Right atrium auricular region (tissue), 2 donors: ENCODE measurements at regions not wholly inside any gene's neighbourhood (a gene's known extent, or its start where the extent isn't known, plus 50 kb on each side); places are given as distances from the start of the nearest gene placed in this dataset.

Experiments
- DNase-seq: peaks from one replicate; pipeline ENCODE4 v3.0.0-alpha.2; 2019; ENCODE audit warnings: low spot score
- H3K27ac ChIP-seq, 2 donors: fragments of 200-600 bp; sonication (generic); 1 replicate in 1 of 2; 2 replicates in 1 of 2; pipeline ENCODE4 v1.5.1; 2016 to 2019
- H3K27me3 ChIP-seq, 2 donors: fragments of 200-600 bp; sonication (generic); one replicate each; pipeline versions ENCODE4 v1.5.1 to v1.6.0; 2017 to 2019
- H3K36me3 ChIP-seq: fragments of 200-600 bp; sonication (generic); one replicate; pipeline ENCODE4 v1.5.1; 2016
- H3K4me1 ChIP-seq, 2 donors: fragments of 200-600 bp; sonication (generic); one replicate each; pipeline versions ENCODE4 v1.5.1 to v1.6.0; 2017 to 2019
- H3K4me3 ChIP-seq, 2 donors: fragments of 200-600 bp; sonication (generic); 1 replicate in 1 of 2; 2 replicates in 1 of 2; pipeline ENCODE4 v1.5.1; 2017 to 2019; ENCODE audit warnings: mild to moderate bottlenecking in 1 of 2, moderate library complexity in 1 of 2
- H3K9me3 ChIP-seq, 2 donors: fragments of 200-600 bp; sonication (generic); one replicate each; pipeline ENCODE4 v1.5.1; 2019
- TF ChIP-seq, protein P1 (sequence below), 2 donors: fragments of 200-600 bp; sonication (generic); IDR thresholded peaks; one replicate each; pipeline ENCODE4 v1.5.1; 2019; ENCODE audit warnings: antibody characterized with exemption in 2 of 2

DNA sequence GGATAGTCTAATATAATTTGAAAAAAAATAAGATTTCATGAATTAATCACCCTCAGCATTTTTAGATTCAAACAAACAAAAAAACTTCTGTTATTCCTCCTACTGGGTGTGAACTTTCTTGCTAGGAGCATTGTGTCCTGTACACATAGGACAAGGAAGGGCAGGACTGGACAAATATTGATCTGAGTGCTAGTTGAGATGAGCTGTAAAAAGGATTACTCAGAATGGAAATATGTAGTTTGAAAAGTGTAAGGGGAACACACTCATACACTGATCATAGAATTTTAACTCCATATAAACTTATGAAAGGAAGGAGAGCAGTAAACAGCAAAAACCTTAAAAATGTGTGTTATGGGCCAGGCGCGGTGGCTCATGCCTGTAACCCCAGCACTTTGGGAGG, 156.5 kb upstream of the ZNF648 start:
- Histone ChIP-seq H3K36me3 (no peaks in the 10 kb centered on the region), H3K4me3 (no peak overlapping the region), H3K9me3 (peaks cover 0 to 6% of the 10 kb centered on the region in 2 donors), H3K27ac (no peak overlapping the region), H3K4me1 (no peaks in the 10 kb centered on the region), H3K27me3 (no peaks in the 10 kb centered on the region)
- TF ChIP-seq, protein P1, sequence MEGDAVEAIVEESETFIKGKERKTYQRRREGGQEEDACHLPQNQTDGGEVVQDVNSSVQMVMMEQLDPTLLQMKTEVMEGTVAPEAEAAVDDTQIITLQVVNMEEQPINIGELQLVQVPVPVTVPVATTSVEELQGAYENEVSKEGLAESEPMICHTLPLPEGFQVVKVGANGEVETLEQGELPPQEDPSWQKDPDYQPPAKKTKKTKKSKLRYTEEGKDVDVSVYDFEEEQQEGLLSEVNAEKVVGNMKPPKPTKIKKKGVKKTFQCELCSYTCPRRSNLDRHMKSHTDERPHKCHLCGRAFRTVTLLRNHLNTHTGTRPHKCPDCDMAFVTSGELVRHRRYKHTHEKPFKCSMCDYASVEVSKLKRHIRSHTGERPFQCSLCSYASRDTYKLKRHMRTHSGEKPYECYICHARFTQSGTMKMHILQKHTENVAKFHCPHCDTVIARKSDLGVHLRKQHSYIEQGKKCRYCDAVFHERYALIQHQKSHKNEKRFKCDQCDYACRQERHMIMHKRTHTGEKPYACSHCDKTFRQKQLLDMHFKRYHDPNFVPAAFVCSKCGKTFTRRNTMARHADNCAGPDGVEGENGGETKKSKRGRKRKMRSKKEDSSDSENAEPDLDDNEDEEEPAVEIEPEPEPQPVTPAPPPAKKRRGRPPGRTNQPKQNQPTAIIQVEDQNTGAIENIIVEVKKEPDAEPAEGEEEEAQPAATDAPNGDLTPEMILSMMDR (IDR thresholded peaks at IDR 0.05) = no peak
- DNase-seq = no peak

DNA sequence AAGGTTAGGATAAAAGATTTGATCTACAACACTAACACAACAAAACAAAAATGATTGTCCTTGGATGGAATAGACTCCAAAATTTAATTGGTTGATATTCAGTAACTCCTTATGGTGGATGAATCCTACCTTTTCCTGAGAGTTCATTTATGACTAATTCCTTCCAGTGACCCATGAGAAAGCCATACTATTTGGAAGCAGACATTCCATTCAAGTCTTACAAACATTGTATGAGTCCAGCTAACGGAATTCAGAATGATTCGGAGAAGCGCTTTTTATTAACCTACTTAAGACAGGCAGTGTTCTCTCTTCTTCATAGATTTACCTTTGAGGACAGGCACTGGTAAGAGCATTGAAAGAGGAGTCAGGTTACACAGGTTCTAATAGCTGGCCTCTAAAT, 155.6 kb upstream of the ZNF648 start:
- Histone ChIP-seq H3K27me3 (no peaks in the 10 kb centered on the region), H3K36me3 (no peaks in the 10 kb centered on the region), H3K4me3 (no peak overlapping the region), H3K27ac (no peak overlapping the region), H3K9me3 (peaks cover 0 to 5% of the 10 kb centered on the region in 2 donors), H3K4me1 (no peaks in the 10 kb centered on the region)
- DNase-seq = no peak
- TF ChIP-seq, protein P1 (IDR thresholded peaks at IDR 0.05) = no peak

DNA sequence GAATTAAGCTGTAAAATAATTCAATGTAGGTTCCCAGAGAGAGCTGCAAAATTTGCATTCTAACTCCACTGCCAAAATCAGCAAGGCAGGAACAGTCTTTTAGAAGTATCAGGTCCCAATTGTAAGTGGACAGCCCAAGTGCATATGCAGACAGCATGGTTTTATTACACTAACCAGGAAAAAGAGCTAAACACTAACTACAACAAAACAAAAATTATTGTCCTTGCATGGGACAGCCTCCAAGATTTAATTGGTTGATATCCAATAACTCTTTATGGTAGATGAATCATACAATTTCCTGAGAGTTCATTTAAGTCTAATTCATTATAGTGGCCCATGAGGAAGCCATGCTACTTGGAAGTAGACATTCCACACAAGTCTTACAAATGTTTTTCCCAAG, 154.3 kb upstream of the ZNF648 start:
- no peak for DNase-seq
- H3K36me3 ChIP-seq = no peaks in the 10 kb centered on the region
- H3K27ac ChIP-seq = no peak overlapping the region
- H3K27me3 ChIP-seq = no peaks in the 10 kb centered on the region
- H3K4me3 ChIP-seq = no peak overlapping the region
- H3K9me3 ChIP-seq = no peaks in the 10 kb centered on the region
- H3K4me1 ChIP-seq = no peaks in the 10 kb centered on the region
- TF ChIP-seq, protein P1 (IDR thresholded peaks at IDR 0.05) = no peak

DNA sequence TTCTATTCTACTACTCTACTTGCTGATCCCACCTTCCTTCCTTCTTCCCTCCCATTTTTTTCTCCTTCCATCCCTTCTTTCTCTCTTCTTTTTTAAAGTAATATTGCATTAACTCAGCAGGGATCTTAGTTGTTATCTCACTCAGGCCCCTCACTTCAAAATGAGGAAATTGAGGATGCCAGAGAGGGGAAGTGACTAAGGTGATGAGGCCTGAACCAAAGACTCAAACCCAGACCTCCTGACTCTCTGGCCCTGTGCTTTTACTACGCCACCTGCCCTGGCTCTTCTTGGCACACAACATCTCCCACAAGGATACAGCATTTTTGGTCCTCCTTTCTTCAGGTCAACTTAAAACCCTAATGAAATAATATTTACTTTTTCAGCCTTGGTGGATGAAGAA, 151.7 kb upstream of the ZNF648 start:
- DNase-seq = no peak
- Histone ChIP-seq H3K27ac (no peak overlapping the region), H3K27me3 (no peaks in the 10 kb centered on the region), H3K36me3 (no peaks in the 10 kb centered on the region), H3K4me1 (no peaks in the 10 kb centered on the region), H3K4me3 (no peak overlapping the region), H3K9me3 (no peaks in the 10 kb centered on the region)
- TF ChIP-seq, protein P1 (IDR thresholded peaks at IDR 0.05) = no peak

DNA sequence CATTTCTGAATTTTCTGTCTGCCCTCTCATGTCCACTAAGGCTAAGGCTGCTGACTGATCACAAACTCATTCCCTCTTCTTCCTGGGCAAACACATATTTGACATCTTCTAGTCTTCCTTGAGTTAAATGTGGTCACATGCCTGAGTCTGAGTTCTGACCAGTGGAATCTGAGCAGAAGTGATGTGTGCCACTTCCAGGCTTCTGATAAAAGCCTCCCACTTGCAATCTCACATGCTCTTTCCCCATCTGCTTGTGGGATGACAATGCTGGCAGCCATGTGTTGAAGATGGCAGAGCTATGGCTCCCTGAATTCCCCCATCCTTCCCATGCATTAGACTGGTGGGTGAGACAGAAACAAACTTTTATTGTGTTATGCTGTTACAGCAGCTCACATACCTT, 149.9 kb upstream of the ZNF648 start:
- H3K4me3 ChIP-seq = no peak overlapping the region
- H3K27me3 ChIP-seq = no peaks in the 10 kb centered on the region
- TF ChIP-seq, protein P1 (IDR thresholded peaks at IDR 0.05) = no peak
- no peak overlapping the region for H3K27ac ChIP-seq
- no peaks in the 10 kb centered on the region for H3K36me3 ChIP-seq
- H3K9me3 ChIP-seq = no peaks in the 10 kb centered on the region
- DNase-seq = no peak
- peaks cover 0 to 16% of the 10 kb centered on the region in 2 donors for H3K4me1 ChIP-seq

DNA sequence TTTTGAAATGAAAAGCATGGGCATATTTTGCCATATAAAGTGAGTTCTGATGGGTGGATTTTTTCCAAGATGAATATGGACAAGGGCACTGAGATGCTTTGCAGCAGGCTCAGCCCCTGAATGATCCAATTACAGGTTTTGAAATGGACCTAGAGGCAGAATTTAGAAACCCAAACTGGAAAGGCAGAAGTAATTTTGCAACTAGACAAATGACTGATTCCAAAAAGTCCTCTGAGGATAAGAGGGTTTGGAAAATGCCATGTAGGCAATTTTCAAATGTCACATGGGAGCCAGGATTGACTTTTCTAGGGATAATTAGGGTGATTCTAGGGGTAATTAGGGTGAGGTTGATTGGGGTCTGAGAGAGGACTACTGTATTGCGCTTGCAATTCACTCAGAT, 148.9 kb upstream of the ZNF648 start:
- H3K4me3 ChIP-seq = no peak overlapping the region
- H3K36me3 ChIP-seq = no peaks in the 10 kb centered on the region
- TF ChIP-seq, protein P1 (IDR thresholded peaks at IDR 0.05) = no peak
- H3K9me3 ChIP-seq = no peaks in the 10 kb centered on the region
- peaks cover 0 to 26% of the 10 kb centered on the region in 2 donors for H3K4me1 ChIP-seq
- H3K27ac ChIP-seq = peak overlapping the region in 1 of 2 donors; percentile 41
- DNase-seq = no peak
- no peaks in the 10 kb centered on the region for H3K27me3 ChIP-seq
